ENCODE measurements at regions not wholly inside any gene's neighbourhood (a gene's known extent, or its start where the extent isn't known, plus 50 kb on each side); places are given as distances from the start of the nearest gene placed in this dataset.

- TF ChIP-seq EZH2phosphoT487 (IDR thresholded peaks at IDR 0.05; ENCODE audit: unreplicated experiment) (no peak), CREB1 (CRISPR knock-in tag; IDR thresholded peaks at IDR 0.05; ENCODE audit: low read depth) (no peak), ZNF114 (CRISPR knock-in tag; IDR thresholded peaks at IDR 0.05) (no peak), POLR2AphosphoS5 (IDR thresholded peaks at IDR 0.05; ENCODE audit: low read depth) (no peak)
These were observed 493.3 kb upstream of the ADAMTS16 start (continued) for GRCh38 chr5:4646715-4647375.

- H3F3A ChIP-seq (replicated peaks; ENCODE audit: low read depth), result no peaks in the 10 kb centered on the region
- no peak overlapping the region for H2AFZ ChIP-seq
- no peak overlapping the region for H3K27ac ChIP-seq (ENCODE audit: low read depth)
- Mint-ChIP-seq H3K27me3 (ENCODE audit: insufficient read depth, low read depth, poor library complexity) (no peaks in the 10 kb centered on the region), H3K27ac (no peak overlapping the region), H3K4me1 (peaks cover 5% of the 10 kb centered on the region), H3K4me3 (no peak overlapping the region), H3K9me3 (peaks cover 7% of the 10 kb centered on the region), H3K36me3 (ENCODE audit: low read depth) (0 out of 3 replicates have a peak, but pooled peaks cover 3% of the 10 kb centered on the region)
- no peak overlapping the region for H3K4me2 ChIP-seq
- H3K79me2 ChIP-seq (replicated peaks; ENCODE audit: insufficient read depth), result no peaks in the 10 kb centered on the region
- no peaks in the 10 kb centered on the region for H4K20me1 ChIP-seq (replicated peaks; ENCODE audit: insufficient read depth)
- no peaks in the 10 kb centered on the region for H3K4me1 ChIP-seq (ENCODE audit: insufficient read depth)
- DNase-seq (ENCODE audit: low spot score), result no peak
- no peak for ATAC-seq
- TF ChIP-seq ZNF462 (CRISPR knock-in tag; IDR thresholded peaks at IDR 0.05) (no peak), CREB1 (CRISPR knock-in tag; IDR thresholded peaks at IDR 0.05; ENCODE audit: low read depth) (no peak), EZH2 (IDR thresholded peaks at IDR 0.05; ENCODE audit: low read depth, unreplicated experiment) (no peak), JUNB (IDR thresholded peaks at IDR 0.05; ENCODE audit: unreplicated experiment) (no peak), POLR2AphosphoS5 (IDR thresholded peaks at IDR 0.05; ENCODE audit: low read depth) (no peak), REST (IDR thresholded peaks at IDR 0.05; ENCODE audit: unreplicated experiment) (no peak)
- no peaks in the 10 kb centered on the region for H3K27me3 ChIP-seq (ENCODE audit: insufficient read depth)
- no peak overlapping the region for H3K4me3 ChIP-seq
- H3K9me2 ChIP-seq (ENCODE audit: insufficient read depth), result no peaks in the 10 kb centered on the region
- no peaks in the 10 kb centered on the region for H3K36me3 ChIP-seq (ENCODE audit: insufficient read depth)
These were observed 492.2 kb upstream of the ADAMTS16 start for GRCh38 chr5:4647955-4648354.

Data from GM23338 (cell line).